ENCODE measurements at regions not wholly inside any gene's neighbourhood (a gene's known extent, or its start where the extent isn't known, plus 50 kb on each side); places are given as distances from the start of the nearest gene placed in this dataset.
"Not testable (repeated sequence)": the region's sequence is repeated elsewhere in the genome, so short reads cannot be mapped to it uniquely, and the experiment has no call there.

- H2BK15ac ChIP-seq (replicated peaks; ENCODE audit: low read depth); H2BK5ac ChIP-seq (ENCODE audit: low read length); H3K23ac ChIP-seq (ENCODE audit: low read length); H3K56ac ChIP-seq (ENCODE audit: low read length); H3K4me2 ChIP-seq (ENCODE audit: low read length); H3K27ac ChIP-seq (ENCODE audit: low read depth, low read length); H3K36me3 ChIP-seq (ENCODE audit: control insufficient read depth, insufficient read depth, low read length); H4K8ac ChIP-seq (ENCODE audit: low read depth, low read length); H3K9ac ChIP-seq (ENCODE audit: low read length); H3K4me1 ChIP-seq (ENCODE audit: control insufficient read depth, low read depth, low read length); H3K4ac ChIP-seq (ENCODE audit: low read depth, low read length); H2BK120ac ChIP-seq (ENCODE audit: low read depth, low read length); H3K79me2 ChIP-seq (ENCODE audit: control insufficient read depth, insufficient read depth, low read length); H3K18ac ChIP-seq (ENCODE audit: low read length); H4K5ac ChIP-seq (ENCODE audit: low read length); H3K27me3 ChIP-seq (ENCODE audit: insufficient read depth, low read length, poor library complexity); H3K79me1 ChIP-seq (ENCODE audit: low read length); H3K4me3 ChIP-seq (ENCODE audit: low read length); DNase-seq; H2AK5ac ChIP-seq (ENCODE audit: low read length): not testable (repeated sequence)
- no CpG with 5 or more reads among the region's 2 CpGs for WGBS (ENCODE audit: extremely low coverage, insufficient coverage, low lambda C conversion rate)
These were observed 353.9 kb upstream of the ATP10A start for GRCh38 chr15:26217043-26217442.

GRCh38 chr15:26214290-26214689 lies 351.2 kb upstream of the ATP10A start:
- H3K79me1 ChIP-seq (ENCODE audit: low read length): no peaks in the 10 kb centered on the region
- no CpG with 5 or more reads among the region's 3 CpGs for WGBS (ENCODE audit: extremely low coverage, insufficient coverage, low lambda C conversion rate)

GRCh38 chr15:26213427-26213826 lies 350.3 kb upstream of the ATP10A start:
- Histone ChIP-seq H2BK15ac (replicated peaks; ENCODE audit: low read depth) (no peak overlapping the region), H2AK5ac (ENCODE audit: low read length) (no peak overlapping the region), H2BK120ac (ENCODE audit: low read depth, low read length) (no peak overlapping the region), H3K56ac (ENCODE audit: low read length) (no peak overlapping the region), H4K5ac (ENCODE audit: low read length) (no peak overlapping the region), H3K79me1 (ENCODE audit: low read length) (no peaks in the 10 kb centered on the region), H3K4ac (ENCODE audit: low read depth, low read length) (no peak overlapping the region), H3K9ac (ENCODE audit: low read length) (no peak overlapping the region), H3K4me2 (ENCODE audit: low read length) (no peak overlapping the region), H3K79me2 (ENCODE audit: control insufficient read depth, insufficient read depth, low read length) (no peaks in the 10 kb centered on the region), H4K8ac (ENCODE audit: low read depth, low read length) (no peak overlapping the region), H2BK5ac (ENCODE audit: low read length) (no peak overlapping the region), H3K36me3 (ENCODE audit: control insufficient read depth, insufficient read depth, low read length) (no peaks in the 10 kb centered on the region), H3K23ac (ENCODE audit: low read length) (no peak overlapping the region), H3K4me1 (ENCODE audit: control insufficient read depth, low read depth, low read length) (no peaks in the 10 kb centered on the region), H3K27me3 (ENCODE audit: insufficient read depth, low read length, poor library complexity) (no peaks in the 10 kb centered on the region), H3K18ac (ENCODE audit: low read length) (no peak overlapping the region), H3K27ac (ENCODE audit: low read depth, low read length) (no peak overlapping the region), H3K4me3 (ENCODE audit: low read length) (no peak overlapping the region)
- DNase-seq: no peak
- WGBS (ENCODE audit: extremely low coverage, insufficient coverage, low lambda C conversion rate): no CpG with 5 or more reads among the region's 2 CpGs

More at GRCh38 chr15:26214290-26214689, 351.2 kb upstream of the ATP10A start:
- no peak overlapping the region for H4K5ac ChIP-seq (ENCODE audit: low read length)
- no peak for DNase-seq
- H3K27ac ChIP-seq (ENCODE audit: low read depth, low read length): no peak overlapping the region
- H3K36me3 ChIP-seq (ENCODE audit: control insufficient read depth, insufficient read depth, low read length): no peaks in the 10 kb centered on the region
- H3K27me3 ChIP-seq (ENCODE audit: insufficient read depth, low read length, poor library complexity): no peaks in the 10 kb centered on the region
- H2BK120ac ChIP-seq (ENCODE audit: low read depth, low read length): no peak overlapping the region
- H2BK5ac ChIP-seq (ENCODE audit: low read length): no peak overlapping the region
- H3K9ac ChIP-seq (ENCODE audit: low read length): no peak overlapping the region
- no peak overlapping the region for H3K4me3 ChIP-seq (ENCODE audit: low read length)
- no peaks in the 10 kb centered on the region for H3K79me2 ChIP-seq (ENCODE audit: control insufficient read depth, insufficient read depth, low read length)
- H2BK15ac ChIP-seq (replicated peaks; ENCODE audit: low read depth): no peak overlapping the region
- no peak overlapping the region for H3K4me2 ChIP-seq (ENCODE audit: low read length)
- no peak overlapping the region for H3K18ac ChIP-seq (ENCODE audit: low read length)
- no peak overlapping the region for H3K4ac ChIP-seq (ENCODE audit: low read depth, low read length)
- H3K4me1 ChIP-seq (ENCODE audit: control insufficient read depth, low read depth, low read length): no peaks in the 10 kb centered on the region
- H3K56ac ChIP-seq (ENCODE audit: low read length): no peak overlapping the region
- no peak overlapping the region for H3K23ac ChIP-seq (ENCODE audit: low read length)
- H4K8ac ChIP-seq (ENCODE audit: low read depth, low read length): no peak overlapping the region
- no peak overlapping the region for H2AK5ac ChIP-seq (ENCODE audit: low read length)

- Histone ChIP-seq H3K23ac (ENCODE audit: low read length) (no peak overlapping the region), H3K4me2 (ENCODE audit: low read length) (no peak overlapping the region), H3K4ac (ENCODE audit: low read depth, low read length) (no peak overlapping the region), H3K56ac (ENCODE audit: low read length) (no peak overlapping the region), H2BK5ac (ENCODE audit: low read length) (no peak overlapping the region), H3K36me3 (ENCODE audit: control insufficient read depth, insufficient read depth, low read length) (no peaks in the 10 kb centered on the region), H4K5ac (ENCODE audit: low read length) (no peak overlapping the region), H2AK5ac (ENCODE audit: low read length) (no peak overlapping the region), H3K18ac (ENCODE audit: low read length) (no peak overlapping the region), H2BK120ac (ENCODE audit: low read depth, low read length) (no peak overlapping the region), H3K4me1 (ENCODE audit: control insufficient read depth, low read depth, low read length) (no peaks in the 10 kb centered on the region), H3K9ac (ENCODE audit: low read length) (no peak overlapping the region), H4K8ac (ENCODE audit: low read depth, low read length) (no peak overlapping the region), H2BK15ac (replicated peaks; ENCODE audit: low read depth) (no peak overlapping the region), H3K27me3 (ENCODE audit: insufficient read depth, low read length, poor library complexity) (no peaks in the 10 kb centered on the region), H3K79me2 (ENCODE audit: control insufficient read depth, insufficient read depth, low read length) (no peaks in the 10 kb centered on the region), H3K27ac (ENCODE audit: low read depth, low read length) (no peak overlapping the region), H3K79me1 (ENCODE audit: low read length) (no peaks in the 10 kb centered on the region), H3K4me3 (ENCODE audit: low read length) (no peak overlapping the region)
- WGBS (ENCODE audit: extremely low coverage, insufficient coverage, low lambda C conversion rate): no CpG with 5 or more reads among the region's 1 CpG
- DNase-seq: no peak
These were observed 349.0 kb upstream of the ATP10A start for GRCh38 chr15:26212109-26212508.

GRCh38 chr15:26210980-26211379 lies 347.9 kb upstream of the ATP10A start:
- WGBS (ENCODE audit: extremely low coverage, insufficient coverage, low lambda C conversion rate): no CpG with 5 or more reads among the region's 3 CpGs
- Histone ChIP-seq H3K4ac (ENCODE audit: low read depth, low read length) (no peak overlapping the region), H3K36me3 (ENCODE audit: control insufficient read depth, insufficient read depth, low read length) (no peaks in the 10 kb centered on the region), H3K27ac (ENCODE audit: low read depth, low read length) (no peak overlapping the region), H2BK15ac (replicated peaks; ENCODE audit: low read depth) (no peak overlapping the region), H3K79me2 (ENCODE audit: control insufficient read depth, insufficient read depth, low read length) (no peaks in the 10 kb centered on the region), H3K4me2 (ENCODE audit: low read length) (no peak overlapping the region), H3K79me1 (ENCODE audit: low read length) (no peaks in the 10 kb centered on the region), H3K27me3 (ENCODE audit: insufficient read depth, low read length, poor library complexity) (no peaks in the 10 kb centered on the region), H3K56ac (ENCODE audit: low read length) (no peak overlapping the region), H4K5ac (ENCODE audit: low read length) (no peak overlapping the region), H2BK120ac (ENCODE audit: low read depth, low read length) (no peak overlapping the region), H3K4me3 (ENCODE audit: low read length) (no peak overlapping the region), H2AK5ac (ENCODE audit: low read length) (no peak overlapping the region), H3K23ac (ENCODE audit: low read length) (no peak overlapping the region), H3K4me1 (ENCODE audit: control insufficient read depth, low read depth, low read length) (no peaks in the 10 kb centered on the region), H3K9ac (ENCODE audit: low read length) (no peak overlapping the region), H3K18ac (ENCODE audit: low read length) (no peak overlapping the region), H4K8ac (ENCODE audit: low read depth, low read length) (no peak overlapping the region), H2BK5ac (ENCODE audit: low read length) (no peak overlapping the region)
- no peak for DNase-seq

- no CpG with 5 or more reads among the region's 9 CpGs for WGBS (ENCODE audit: extremely low coverage, insufficient coverage, low lambda C conversion rate)
- H3K18ac ChIP-seq (ENCODE audit: low read length): no peak overlapping the region
- H2BK120ac ChIP-seq (ENCODE audit: low read depth, low read length): no peak overlapping the region
- no peak overlapping the region for H3K27ac ChIP-seq (ENCODE audit: low read depth, low read length)
- no peak overlapping the region for H3K4ac ChIP-seq (ENCODE audit: low read depth, low read length)
- H3K27me3 ChIP-seq (ENCODE audit: insufficient read depth, low read length, poor library complexity): no peaks in the 10 kb centered on the region
- H3K4me2 ChIP-seq (ENCODE audit: low read length): no peak overlapping the region
- no peak overlapping the region for H3K23ac ChIP-seq (ENCODE audit: low read length)
- H2AK5ac ChIP-seq (ENCODE audit: low read length): no peak overlapping the region
- DNase-seq: no peak
- H2BK5ac ChIP-seq (ENCODE audit: low read length): no peak overlapping the region
- no peak overlapping the region for H4K8ac ChIP-seq (ENCODE audit: low read depth, low read length)
- H3K79me1 ChIP-seq (ENCODE audit: low read length): no peaks in the 10 kb centered on the region
- no peak overlapping the region for H3K56ac ChIP-seq (ENCODE audit: low read length)
- no peaks in the 10 kb centered on the region for H3K36me3 ChIP-seq (ENCODE audit: control insufficient read depth, insufficient read depth, low read length)
- no peak overlapping the region for H3K4me3 ChIP-seq (ENCODE audit: low read length)
- no peak overlapping the region for H4K5ac ChIP-seq (ENCODE audit: low read length)
- no peaks in the 10 kb centered on the region for H3K79me2 ChIP-seq (ENCODE audit: control insufficient read depth, insufficient read depth, low read length)
- H3K9ac ChIP-seq (ENCODE audit: low read length): no peak overlapping the region
- no peaks in the 10 kb centered on the region for H3K4me1 ChIP-seq (ENCODE audit: control insufficient read depth, low read depth, low read length)
- H2BK15ac ChIP-seq (replicated peaks; ENCODE audit: low read depth): no peak overlapping the region
These were observed 338.2 kb upstream of the ATP10A start for GRCh38 chr15:26201177-26201858.
